PFSK-1 (cell line): ENCODE measurements at regions not wholly inside any gene's neighbourhood (a gene's known extent, or its start where the extent isn't known, plus 50 kb on each side); places are given as distances from the start of the nearest gene placed in this dataset.

ENCODE experiments used
- FOXP2 ChIP-seq: optimal IDR thresholded peaks from 2 replicates; pipeline ENCODE3; 2011; ENCODE audit warnings: borderline replicate concordance, control low read depth, inconsistent platforms; ENCODE audit not compliant: insufficient read depth; ENCODE audit errors: extremely low read length, extremely low read depth
- POLR2AphosphoS5 ChIP-seq: IDR thresholded peaks from 2 replicates; pipeline ENCODE4 v1.6.1; 2012; ENCODE audit warnings: low read depth, mild to moderate bottlenecking, control low read depth, low read length, moderate library complexity
- SIN3A ChIP-seq: IDR thresholded peaks from 2 replicates; pipeline ENCODE4 v1.6.1; 2012; ENCODE audit warnings: mild to moderate bottlenecking, low read length, moderate library complexity, borderline replicate concordance; ENCODE audit not compliant: insufficient read depth
- TAF1 ChIP-seq: IDR thresholded peaks from 2 replicates; pipeline ENCODE4 v1.6.1; 2012; ENCODE audit warnings: low read length, control low read depth, borderline replicate concordance; ENCODE audit not compliant: insufficient read depth
- TF ChIP-seq, protein P1 (sequence below), 2 experiments: IDR thresholded peaks; 2 replicates each; pipeline versions ENCODE4 v1.6.1 to v1.8.0; 2011 to 2012; ENCODE audit warnings: low read depth in 2 of 2, low read length in 2 of 2, control low read depth in 1 of 2, inconsistent platforms in 1 of 2, mild to moderate bottlenecking in 1 of 2, moderate library complexity in 1 of 2; ENCODE audit not compliant: insufficient read depth in 1 of 2

DNA sequence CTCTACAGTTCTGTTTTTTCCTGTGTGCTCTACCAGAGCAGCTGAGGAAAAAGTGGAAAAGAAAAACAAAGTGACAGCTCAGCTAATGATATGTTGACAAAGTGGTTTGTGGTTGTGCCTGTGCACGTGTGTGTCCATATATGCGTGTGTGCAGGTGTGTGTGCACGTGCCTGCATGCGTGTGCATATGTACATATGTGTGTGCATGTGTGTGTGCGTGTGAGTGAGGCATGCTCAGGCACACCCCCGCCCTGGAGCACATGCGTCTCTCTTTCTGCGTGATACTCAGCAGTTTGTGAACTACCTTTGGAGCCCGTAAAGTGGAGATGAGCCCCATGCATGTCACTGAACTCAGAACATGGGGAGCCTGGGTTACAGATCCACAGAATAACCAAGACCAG, 84.5 kb upstream of the GPR26 start:
- TF ChIP-seq SIN3A (no peak), TAF1 (no peak), POLR2AphosphoS5 (no peak), FOXP2 (no peak)
- TF ChIP-seq, protein P1, sequence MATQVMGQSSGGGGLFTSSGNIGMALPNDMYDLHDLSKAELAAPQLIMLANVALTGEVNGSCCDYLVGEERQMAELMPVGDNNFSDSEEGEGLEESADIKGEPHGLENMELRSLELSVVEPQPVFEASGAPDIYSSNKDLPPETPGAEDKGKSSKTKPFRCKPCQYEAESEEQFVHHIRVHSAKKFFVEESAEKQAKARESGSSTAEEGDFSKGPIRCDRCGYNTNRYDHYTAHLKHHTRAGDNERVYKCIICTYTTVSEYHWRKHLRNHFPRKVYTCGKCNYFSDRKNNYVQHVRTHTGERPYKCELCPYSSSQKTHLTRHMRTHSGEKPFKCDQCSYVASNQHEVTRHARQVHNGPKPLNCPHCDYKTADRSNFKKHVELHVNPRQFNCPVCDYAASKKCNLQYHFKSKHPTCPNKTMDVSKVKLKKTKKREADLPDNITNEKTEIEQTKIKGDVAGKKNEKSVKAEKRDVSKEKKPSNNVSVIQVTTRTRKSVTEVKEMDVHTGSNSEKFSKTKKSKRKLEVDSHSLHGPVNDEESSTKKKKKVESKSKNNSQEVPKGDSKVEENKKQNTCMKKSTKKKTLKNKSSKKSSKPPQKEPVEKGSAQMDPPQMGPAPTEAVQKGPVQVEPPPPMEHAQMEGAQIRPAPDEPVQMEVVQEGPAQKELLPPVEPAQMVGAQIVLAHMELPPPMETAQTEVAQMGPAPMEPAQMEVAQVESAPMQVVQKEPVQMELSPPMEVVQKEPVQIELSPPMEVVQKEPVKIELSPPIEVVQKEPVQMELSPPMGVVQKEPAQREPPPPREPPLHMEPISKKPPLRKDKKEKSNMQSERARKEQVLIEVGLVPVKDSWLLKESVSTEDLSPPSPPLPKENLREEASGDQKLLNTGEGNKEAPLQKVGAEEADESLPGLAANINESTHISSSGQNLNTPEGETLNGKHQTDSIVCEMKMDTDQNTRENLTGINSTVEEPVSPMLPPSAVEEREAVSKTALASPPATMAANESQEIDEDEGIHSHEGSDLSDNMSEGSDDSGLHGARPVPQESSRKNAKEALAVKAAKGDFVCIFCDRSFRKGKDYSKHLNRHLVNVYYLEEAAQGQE (IDR thresholded peaks at IDR 0.05; ENCODE audit: insufficient read depth in 1 of 2, low read depth in 2 of 2, low read length in 2 of 2) = no peak

DNA sequence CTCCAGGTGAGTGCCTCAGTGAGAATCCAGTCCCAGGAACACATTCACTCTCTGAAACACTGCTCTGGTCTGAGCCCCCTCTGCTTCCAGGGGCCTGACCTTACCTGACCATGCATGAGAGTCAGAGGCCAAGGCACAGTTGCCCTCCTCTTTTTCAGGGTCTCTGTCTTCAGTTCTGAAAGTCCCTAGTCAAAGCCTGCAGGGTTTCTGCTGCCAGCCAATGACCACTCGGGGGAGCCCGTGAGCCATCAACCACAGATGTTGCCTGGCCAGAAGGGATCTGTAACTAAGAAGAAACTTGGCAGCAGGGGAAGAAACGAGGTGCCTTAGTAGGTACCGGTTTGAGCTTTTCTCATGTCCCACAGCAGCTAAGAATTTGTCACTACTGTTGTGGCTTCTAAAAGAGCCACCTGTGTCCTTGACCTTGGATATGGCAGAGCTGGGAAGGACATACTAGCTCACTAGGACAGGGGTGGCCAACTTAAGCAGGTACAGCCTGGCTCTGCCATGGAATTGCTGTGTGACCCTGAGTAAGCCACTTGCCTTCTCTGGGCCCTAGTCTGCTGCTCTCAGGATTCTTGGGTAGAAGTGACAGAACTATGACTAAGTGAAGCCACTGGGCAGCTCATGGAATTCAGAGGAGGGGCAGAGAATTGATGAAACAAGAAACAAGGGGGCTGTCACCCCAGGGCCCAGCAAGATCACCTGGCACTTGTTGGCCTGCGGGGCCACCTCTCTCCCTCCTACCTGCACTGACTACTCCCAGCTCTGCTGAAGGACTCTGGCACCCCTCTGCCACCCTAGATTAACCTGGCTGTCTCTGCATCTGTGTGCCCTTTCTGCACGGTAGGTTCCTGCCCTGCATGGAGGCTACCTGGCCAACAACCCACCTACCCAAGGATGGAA, 83.8 kb upstream of the GPR26 start:
- TF ChIP-seq, protein P1 (IDR thresholded peaks at IDR 0.05; ENCODE audit: insufficient read depth in 1 of 2, low read depth in 2 of 2, low read length in 2 of 2) = no peak
- TF ChIP-seq TAF1 = no peak
- no peak for TF ChIP-seq POLR2AphosphoS5
- no peak for TF ChIP-seq FOXP2
- no peak for TF ChIP-seq SIN3A

DNA sequence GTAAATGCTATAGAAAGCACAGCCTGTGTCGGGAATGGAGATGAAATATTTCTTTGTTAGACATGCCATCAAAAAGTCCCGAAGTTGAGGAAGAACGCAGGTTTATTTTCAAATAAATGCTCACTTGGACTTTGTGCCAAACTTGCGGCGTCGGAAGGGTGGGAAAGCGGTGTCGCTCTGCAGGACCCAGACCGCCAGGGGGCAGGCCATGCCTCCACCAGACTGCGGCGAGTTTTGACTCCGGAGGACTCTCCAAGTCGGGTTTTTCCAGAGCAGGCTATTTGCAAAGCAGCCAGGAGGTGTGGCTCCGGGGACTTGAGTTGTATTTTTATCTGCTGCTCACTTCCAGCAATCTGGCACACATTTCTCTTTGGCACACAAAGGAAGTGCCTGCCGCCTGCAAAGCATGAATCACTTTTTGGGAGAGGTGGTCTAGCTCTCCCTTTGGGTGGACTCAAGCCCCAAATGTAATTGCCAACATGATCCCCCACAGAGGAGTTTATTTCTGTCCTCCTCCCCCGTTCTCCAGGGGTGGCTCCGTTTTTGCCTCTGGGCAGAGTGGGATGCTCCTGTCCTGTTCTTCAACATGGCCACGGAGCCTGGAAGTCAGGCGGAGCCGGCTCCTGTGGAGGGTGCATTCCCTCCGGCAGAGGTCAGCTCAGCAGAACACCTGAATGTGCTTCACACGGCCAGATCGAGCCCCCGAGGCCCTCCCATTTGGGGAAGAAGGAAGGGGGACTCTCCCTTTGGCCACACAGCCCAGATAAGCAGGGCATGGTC, 82.3 kb upstream of the GPR26 start:
- TF ChIP-seq POLR2AphosphoS5 (no peak), FOXP2 (no peak), TAF1 (no peak), SIN3A (no peak)
- TF ChIP-seq, protein P1 (IDR thresholded peaks at IDR 0.05; ENCODE audit: insufficient read depth in 1 of 2, low read depth in 2 of 2, low read length in 2 of 2) = no peak

DNA sequence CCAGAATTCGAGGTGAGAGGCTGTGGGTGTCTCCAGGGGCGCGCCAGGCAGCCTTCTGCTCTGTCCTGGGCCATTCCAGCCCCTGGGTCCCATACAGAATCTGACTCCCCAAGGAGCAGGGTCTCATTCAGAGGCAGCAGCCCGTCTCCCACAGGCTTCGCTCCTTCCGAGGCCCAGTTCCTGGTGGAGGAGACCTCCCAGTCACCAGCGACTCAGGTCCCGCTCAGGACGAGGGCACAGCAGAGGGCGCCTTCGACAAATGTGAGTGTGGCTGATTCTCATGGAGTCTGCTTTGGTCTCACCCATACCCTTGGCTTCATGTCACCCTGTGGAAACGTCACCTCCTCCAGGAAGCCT, 81.8 kb upstream of the GPR26 start:
- no peak for TF ChIP-seq TAF1
- TF ChIP-seq SIN3A = no peak
- TF ChIP-seq POLR2AphosphoS5 = no peak
- TF ChIP-seq, protein P1 (IDR thresholded peaks at IDR 0.05; ENCODE audit: insufficient read depth in 1 of 2, low read depth in 2 of 2, low read length in 2 of 2) = no peak
- TF ChIP-seq FOXP2 = no peak
